NOMO-1 treated with dmso at 0.1 percent for 144 hours (cell line): ENCODE measurements at regions not wholly inside any gene's neighbourhood (a gene's known extent, or its start where the extent isn't known, plus 50 kb on each side); places are given as distances from the start of the nearest gene placed in this dataset.
"Not testable (repeated sequence)": the region's sequence is repeated elsewhere in the genome, so short reads cannot be mapped to it uniquely, and the experiment has no call there.

Experiments used
- DNase-seq: peaks from one replicate; lab custom pipeline; 2025; ENCODE audit not compliant: unreplicated experiment; lab: John Stamatoyannopoulos, UW

DNA sequence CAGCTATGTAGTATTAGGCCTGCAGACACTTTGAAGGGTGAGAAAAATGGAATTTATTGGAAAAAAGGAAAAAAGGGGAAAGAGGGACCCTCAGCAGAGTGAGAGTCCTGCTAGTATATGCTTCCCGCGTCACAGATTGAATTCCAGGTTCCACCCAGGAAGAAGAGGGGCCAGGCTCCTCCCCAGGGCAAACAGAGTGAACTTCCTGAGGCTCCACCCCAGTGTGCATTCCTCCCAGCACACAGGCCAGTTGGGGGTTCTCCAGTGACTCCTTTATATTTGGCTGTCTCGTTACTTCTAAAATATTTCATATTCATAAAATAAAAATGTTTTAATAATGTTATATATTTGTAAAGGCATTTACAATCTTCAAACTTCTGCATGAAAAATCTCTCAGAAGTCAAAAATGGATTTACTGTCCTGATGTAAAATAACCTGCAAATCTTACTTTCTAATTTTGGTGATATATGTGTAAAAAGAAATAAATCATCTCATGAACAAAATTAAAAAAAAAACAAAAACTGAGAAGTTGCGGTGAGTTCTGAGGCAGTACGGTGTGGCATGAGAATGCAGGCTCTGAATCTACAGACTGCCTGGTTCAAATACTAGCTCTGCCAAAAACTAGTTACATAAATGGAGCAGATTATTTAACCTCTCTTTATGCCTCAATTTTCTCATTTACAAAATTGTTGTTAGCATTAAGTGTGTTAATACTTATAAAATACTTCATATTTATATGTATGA lies 175.8 kb upstream of the P2RY1 start:
- no peak for DNase-seq

DNA sequence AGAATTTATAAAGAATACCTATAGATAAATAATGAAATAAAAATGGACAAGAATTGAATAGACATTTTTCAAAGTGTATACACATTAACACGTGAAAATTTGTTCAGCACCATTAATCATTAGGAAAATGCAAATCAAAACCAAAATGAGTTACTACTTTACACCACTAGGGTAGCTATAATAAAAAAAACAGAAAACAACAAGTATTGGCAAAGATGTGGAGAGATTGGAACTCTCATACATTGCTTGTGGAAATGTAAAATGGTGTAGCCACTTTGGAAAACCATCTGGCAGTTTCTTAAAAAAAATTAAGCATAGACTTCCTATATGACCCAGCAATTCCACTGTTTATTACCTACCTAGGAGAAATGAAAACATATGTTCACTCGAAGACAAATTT lies 172.8 kb upstream of the P2RY1 start:
- no peak for DNase-seq

DNA sequence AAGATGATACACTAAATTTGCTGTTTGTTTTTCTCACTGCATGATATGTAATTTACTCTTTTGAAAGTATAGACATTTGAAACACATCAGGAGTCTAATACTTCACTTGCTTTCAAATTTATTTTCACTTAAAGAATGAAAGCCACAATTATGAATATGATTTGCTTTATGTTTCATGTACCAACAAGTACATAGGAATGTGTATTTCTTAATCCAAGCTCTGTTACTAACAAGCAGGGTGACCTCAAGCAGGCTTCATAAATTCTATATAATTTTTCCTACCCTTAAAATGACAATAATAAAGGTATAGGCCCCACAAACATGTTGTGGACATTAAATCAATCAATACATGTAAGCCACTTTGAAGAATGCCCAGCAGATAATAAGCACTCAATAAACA lies 170.2 kb upstream of the P2RY1 start:
- DNase-seq, result no peak

DNA sequence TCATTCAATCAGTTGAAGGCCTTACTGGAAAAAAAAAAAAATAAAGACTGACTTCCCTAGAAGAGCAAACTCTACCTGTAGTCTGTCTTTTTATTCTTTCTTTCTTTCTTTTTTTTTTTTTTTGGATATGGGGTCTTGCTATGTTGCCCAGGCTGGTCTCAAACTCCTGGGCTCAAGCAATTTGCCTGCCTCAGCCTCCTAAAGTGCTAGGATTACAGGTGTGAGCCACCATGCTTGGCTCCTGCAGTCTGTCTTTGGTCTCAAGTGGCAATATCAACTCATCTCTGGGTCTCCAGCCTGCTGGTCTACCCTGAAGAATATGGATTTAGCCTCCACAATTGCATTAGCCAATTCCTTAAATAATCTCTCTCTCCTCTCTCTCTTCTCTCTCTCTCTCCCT lies 167.7 kb upstream of the P2RY1 start:
- DNase-seq, result no peak

DNA sequence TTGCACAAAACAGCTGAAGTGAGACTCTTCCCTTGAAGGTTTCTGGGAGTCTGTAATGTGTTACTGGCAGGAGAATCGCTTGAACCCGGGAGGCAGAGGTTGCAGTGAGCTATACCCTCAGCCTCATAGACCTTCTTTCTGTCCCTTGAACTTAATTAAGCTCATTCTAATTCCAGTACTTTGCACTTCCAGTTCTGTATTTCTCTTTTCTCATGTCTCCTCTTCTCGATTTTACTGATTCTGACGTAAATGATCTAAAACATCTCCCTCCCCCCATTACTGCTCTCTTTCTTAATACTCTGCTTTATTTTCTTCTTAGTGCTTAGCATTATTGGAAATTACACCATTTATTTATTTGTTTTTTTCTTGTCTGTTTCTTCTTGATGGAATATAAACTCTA lies 165.4 kb upstream of the P2RY1 start:
- no peak for DNase-seq

DNA sequence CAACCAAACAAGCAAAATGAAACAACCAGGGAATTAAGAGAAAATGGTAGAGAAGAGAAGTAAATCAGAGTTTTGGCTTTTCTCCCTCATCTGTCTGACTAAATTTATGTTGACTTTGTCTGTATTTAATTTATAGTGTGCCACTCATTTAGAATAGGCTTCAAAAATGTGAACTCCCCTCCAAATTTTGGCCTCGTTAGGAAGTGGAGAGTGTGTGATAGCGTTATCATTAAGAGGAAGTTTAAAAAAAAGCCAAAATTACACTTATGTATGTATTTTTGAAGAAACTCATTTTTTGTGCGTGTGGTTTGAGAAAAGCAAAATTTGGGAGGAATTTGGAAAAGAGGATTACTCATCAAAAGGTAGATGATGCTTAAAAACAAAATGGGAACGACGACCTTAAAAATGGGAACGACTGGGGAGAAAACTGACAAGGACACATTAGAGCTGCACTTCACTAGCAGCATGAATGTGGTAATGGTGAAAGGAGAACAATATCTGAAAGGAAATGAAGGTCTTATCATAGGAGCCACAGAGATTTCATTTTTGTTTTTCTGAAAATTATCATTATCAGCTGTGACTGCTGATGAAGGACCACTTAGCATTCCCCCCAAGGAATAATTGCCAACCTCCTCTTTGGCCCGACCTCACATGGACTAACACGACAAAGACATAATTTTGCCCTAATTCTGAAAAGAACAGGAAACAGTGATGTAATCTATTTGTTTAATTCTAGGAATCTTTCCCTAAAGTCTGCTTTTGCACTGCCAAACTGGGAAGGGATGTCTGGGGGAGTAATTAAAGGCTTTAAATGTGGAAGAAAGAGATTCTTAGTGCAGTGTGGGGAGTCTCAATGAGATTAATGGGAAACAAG lies 163.2 kb upstream of the P2RY1 start:
- no peak for DNase-seq

DNA sequence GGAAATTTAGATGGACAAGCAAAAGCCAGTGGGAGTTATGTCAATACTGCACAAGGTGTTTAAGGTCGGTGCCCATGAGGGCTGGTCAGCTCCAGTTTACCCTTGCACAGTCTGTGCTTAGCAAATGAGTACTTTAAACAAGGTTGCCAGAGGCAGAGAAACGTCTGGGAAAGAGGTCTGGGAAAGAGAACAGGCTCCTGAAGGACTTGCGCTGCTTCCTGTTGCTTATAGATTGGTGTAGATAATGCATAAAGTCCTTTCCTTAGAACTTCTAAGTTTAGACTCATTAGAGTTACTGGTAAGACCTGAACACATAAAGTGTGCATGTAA lies 162.6 kb upstream of the P2RY1 start:
- no peak for DNase-seq

DNA sequence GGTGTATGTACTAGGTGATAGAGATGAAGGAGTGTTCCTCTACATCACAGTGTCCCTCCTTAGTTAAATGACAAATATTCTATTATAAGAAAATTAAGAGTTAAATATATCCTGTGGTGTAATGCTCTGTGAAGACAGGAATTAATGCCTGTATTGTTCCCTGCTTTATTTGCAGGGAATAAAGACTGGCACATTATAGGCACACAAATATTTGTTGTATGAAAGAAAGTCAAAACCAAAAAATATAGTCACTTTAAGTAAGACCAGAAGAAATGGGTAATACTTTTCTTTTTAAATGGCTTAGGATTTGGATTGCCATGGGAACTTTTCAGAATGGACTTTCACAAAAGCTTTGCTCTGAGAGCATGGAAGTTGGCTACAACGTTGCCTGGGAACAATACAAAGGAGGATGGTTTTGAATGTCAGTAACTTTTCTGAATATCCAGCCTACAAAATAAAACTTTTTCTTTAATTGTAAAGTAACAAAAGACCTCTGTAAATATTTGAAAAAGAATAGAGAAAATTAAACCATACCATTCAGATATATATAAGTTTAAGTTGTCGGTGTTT lies 158.0 kb upstream of the P2RY1 start:
- no peak for DNase-seq

DNA sequence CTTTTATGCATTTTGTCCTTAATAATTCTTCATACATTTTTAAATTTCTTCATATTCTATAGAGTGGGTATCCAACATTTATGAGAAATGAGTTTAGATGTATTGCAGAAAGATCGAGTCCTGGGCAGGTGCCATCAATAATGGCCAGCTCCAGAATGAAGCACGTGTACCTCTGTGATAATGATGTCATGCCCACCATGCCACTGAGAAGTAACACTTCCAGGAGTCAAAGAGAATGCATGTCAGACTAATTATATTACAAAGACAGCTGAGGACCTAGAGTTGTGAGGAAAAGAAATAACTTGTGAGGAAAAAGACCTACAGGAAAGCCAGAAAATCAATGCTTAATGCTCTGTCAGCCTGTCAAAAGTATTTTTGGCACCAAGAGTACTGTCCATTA lies 157.4 kb upstream of the P2RY1 start:
- no peak for DNase-seq

DNA sequence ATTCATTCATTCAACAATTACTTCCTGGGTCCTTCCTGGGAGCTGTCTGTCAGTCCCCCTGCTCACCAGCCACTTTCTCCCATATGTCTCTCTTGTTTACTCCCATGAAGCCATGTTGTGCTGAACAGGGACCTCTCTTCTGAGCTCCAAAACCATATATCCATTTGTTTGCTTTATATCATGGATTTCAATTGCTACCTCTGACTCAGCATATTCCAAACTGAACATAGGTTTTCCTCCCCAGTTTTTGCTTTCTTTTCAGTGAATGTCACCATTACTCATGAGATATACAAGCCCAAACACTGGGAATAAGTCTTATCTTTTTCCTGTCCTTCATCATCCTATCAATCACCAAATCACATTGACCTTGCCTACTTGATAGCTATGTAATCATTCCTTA lies 152.5 kb upstream of the P2RY1 start:
- DNase-seq, result no peak

DNA sequence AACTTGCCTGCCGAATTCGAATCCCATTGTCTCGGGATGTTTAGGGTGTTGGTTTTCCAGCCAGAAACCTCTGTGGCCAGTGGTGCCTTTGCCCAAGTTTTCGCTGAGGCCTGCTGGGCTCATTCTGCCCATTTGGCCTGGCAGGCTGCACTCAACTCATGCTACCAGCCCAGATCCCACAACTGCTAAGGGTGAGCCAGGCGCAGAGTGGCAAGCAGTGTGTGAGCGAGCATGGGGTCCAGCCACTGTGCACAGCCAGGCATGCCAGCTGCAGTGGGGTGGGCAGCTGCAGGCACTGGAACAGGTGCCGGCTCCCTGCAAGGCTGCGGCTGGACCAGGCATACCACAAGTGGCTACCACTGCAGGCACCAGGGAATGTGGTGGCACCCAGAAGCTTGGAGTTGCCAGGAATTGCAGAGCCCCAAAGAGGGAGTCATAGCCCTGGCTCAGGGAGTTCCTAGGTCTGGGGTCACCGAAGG lies 151.4 kb upstream of the P2RY1 start:
- DNase-seq, result no peak

DNA sequence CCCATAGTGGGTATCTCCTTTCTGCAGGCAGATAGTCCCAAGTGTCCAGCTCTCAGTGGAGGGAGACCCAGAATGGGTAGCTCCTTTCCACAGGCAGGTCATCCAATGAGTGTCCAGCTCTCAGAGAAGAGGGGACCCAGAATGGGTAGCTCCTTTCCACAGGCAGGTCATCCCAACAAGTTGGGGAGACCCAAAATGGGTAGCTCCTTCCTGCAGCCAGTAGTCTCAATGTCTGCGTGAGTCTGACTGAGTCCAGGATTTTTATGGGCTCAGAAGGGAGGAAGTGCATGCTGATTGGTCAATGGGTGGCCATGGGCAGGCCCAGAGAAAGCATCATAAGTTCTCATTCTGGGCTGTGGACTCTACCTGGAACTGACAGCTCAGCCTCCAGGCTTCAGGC lies 150.7 kb upstream of the P2RY1 start:
- no peak for DNase-seq

DNA sequence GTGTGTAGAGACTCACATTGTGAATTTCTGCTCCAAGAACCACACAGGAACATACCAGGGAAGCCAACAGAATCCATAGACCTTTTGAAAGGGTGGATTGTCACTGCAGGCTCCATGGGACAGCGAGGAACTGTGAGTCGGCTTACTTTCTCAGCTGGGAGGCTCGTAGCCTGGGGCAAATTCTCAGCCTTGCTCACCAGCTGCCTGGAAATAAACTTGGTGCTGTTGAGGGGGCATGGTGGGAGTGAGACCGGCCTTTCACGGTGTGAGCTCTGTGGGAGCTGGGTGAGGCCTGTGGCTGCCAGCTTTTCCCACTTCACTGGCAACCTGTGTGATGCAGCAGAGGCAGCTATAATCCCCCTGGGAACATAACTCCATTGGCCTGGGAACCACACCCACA lies 146.6 kb upstream of the P2RY1 start:
- DNase-seq, result no peak

DNA sequence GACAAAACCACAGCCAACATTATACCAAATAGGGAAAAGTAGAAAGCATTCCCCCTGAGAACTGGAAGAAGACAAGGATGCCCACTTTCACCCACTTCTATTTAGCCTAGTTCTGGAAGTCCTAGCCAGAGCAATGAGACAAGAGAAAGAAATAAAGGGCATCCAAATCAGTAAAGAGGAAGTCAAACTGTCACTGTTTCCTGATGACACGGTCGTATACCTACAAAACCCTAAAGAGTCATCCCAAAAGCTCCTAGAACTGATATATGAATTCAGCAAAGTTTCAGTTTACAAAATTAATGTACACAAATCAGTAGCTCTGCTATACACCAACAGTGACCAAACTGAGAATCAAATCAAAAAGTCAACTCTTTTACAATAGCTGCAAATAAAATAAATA lies 142.6 kb upstream of the P2RY1 start:
- DNase-seq, result not testable (repeated sequence)

DNA sequence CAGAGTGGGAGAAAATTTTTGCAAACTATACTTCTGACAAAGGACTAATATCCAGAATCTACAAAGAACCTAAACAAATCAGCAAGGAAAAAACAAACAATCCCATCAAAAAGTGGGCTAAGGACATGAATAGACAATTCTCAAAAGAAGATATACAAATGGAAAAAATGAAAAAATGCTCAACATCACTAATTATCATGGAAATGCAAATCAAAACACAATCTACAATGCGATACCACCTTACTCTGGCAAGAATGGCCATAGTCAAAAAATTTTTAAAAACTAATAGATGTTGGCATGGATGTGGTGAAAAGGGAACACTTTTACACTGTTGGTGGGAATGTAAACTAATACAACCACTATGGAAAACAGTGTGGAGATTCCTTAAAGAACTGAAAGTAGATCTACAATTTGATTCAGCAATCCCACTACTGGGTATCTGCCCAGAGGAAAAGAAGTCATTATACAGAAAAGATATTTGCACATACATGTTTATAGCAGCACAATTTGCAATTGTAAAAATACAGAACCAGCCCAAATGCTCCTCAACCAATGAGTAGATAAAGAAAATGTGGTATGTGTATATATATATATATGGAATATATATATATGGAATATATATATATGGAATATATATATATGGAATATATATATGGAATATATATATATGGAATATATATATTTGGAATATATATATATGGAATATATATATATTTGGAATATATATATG lies 141.2 kb upstream of the P2RY1 start:
- not testable (repeated sequence) for DNase-seq

DNA sequence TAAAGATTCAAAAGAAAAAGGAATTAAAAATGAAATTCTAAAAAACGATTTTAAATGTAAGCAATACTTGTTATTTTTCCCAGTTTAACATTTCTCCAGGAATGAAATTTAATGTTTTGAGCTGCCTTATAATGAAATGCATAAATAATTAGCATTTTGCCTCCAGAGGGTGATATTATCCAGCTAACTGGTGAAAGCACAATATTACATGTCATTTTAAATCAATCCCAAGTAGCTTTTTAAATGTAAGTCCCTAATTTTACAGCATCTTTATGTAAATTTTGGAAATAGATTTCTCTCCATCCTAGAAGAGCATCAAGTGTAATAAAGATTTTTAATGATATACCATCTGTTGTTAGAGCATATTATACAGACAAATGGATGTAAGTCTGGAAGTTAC lies 139.1 kb upstream of the P2RY1 start:
- DNase-seq, result no peak

DNA sequence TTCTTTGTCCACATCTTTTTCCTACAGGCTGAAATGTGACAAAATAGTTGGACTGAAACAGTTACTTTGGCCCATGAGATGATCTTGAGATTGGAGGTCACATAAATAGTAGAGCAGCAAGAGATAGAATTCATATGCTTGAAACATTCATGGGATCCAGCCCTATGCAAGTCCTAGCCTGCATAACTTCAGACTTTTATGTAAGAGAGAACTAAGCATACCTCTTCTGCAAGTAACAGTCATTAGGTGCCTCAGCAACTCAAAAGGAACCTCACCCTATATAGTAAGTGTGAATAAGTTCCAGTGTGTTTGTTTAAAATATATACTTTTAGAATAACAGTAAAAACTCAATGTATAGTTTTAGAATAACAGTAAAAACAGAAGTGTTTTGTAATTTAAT lies 138.0 kb upstream of the P2RY1 start:
- no peak for DNase-seq

DNA sequence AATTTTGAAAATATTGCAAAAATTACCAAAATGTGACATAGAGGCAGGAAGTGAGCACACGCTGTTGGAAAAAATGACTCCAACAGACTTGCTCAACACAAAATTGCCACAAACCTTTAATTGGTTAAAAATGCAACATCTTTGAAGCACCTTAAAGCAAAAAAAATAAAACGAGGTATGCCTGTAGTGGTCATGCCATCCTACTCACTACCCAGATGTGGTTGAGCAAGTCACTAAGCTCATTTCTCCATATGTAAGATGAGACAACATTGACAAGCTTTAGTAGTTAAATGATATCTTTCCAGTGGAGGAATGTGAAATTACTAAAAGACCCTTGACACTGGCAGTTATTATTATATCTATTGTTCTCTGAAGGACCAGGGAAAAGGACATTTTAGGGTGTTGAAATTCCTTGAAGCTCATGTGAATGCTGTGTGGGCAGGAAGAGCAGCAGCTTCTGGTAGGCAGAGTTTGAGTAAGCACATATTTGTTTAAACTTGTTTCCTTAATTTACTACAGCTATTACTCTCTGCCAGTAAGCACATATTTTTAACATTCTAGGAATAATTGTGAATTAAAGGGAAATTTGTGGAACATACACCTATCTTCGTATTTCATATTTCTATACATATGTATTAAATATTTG lies 131.6 kb upstream of the P2RY1 start:
- no peak for DNase-seq

DNA sequence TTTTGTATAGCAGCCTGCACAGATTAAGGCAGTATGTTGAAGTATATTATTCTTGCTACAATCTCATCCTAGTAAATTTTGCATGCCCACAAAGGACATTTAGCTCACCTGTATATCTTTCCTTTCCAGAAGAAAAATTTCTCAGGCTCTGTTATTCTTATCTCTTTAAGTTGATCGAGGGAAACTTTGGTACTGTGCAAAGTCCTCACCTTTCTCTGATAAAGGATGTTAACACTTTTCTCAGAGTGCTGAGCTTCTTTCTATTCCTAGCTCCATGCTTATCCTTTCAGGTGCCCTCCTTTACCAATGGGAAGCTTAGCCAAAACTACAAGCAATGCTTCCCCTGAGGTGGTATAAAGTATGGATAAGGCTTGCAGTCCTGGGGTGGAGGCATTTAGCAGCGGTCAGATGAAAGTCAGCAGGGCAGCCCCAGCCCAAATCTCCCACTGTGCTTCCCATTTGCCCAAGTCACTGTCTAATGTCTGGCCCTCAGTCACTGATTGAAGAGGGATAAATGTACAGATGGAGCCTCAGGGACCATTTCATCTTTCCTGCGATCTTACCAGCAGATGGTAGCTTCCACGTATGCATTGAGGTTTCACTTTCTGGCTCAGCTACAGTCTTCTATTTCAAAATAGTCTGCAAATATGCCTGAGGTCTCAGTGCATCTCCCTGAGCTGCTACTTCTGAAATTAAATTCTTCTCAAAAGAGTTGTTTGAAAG lies 127.8 kb upstream of the P2RY1 start:
- DNase-seq, result no peak

DNA sequence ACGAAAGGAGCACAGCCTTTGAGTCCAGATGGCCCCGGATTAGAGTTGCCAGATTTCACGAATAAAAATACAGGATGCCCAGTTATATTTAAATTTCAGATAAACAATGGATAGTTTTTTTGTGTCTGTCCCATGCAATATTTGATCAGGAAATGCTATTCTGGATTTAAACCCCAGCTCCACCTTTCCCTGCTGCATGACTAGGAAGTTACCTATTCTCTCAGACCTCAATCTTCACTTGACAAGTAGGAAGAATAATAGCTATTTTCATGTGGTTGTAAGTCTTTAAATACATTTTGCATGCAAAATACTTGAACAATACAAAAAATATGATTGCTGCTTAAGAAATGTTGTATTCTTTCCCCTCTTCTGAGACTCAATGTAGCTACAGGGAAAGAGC lies 125.3 kb upstream of the P2RY1 start:
- DNase-seq, result no peak
